Gastrocnemius medialis (tissue), 4 donors: ENCODE measurements at regions not wholly inside any gene's neighbourhood (a gene's known extent, or its start where the extent isn't known, plus 50 kb on each side); places are given as distances from the start of the nearest gene placed in this dataset.

ENCODE experiments used
- POLR2A ChIP-seq, 2 donors: fragments of 450-650 bp; IDR thresholded peaks; one replicate each; pipeline ENCODE4 v1.6.1; 2017; ENCODE audit warnings: antibody characterized with exemption in 2 of 2, mild to moderate bottlenecking in 2 of 2, moderate library complexity in 2 of 2
- TF ChIP-seq, protein P1 (sequence below), 5 experiments: fragments of 450-650 bp in 3 of 5; fragments of 200-600 bp in 2 of 5; sonication (generic) in 2 of 5; IDR thresholded peaks in 4 of 5; conservative IDR thresholded peaks in 1 of 5; 1 replicate in 4 of 5; 2 replicates in 1 of 5; pipeline ENCODE4 v1.5.1; 2016 to 2019; ENCODE audit warnings: antibody characterized with exemption in 5 of 5, mild to moderate bottlenecking in 3 of 5, moderate library complexity in 3 of 5

DNA sequence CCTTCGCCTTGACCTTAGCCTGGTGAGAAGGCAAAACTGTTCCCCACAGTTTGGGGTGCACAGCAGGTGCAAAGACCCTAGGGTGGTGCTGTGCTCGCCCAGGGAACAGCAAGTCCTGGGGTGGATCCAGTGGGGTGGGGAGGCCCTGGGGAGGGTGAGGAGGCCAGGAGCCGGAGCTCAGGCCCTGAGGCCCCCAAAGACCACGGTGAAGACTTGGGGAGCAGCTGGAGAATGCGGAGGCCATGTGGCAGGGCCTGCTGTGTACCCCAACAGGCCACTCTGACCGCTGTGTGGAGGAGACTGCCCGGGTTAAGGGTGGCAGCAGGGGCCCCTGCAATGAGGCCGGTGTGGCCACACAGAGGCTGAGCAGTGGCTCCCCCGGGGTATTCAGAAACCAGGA, 101.1 kb upstream of the RTL6 start:
- TF ChIP-seq, protein P1, sequence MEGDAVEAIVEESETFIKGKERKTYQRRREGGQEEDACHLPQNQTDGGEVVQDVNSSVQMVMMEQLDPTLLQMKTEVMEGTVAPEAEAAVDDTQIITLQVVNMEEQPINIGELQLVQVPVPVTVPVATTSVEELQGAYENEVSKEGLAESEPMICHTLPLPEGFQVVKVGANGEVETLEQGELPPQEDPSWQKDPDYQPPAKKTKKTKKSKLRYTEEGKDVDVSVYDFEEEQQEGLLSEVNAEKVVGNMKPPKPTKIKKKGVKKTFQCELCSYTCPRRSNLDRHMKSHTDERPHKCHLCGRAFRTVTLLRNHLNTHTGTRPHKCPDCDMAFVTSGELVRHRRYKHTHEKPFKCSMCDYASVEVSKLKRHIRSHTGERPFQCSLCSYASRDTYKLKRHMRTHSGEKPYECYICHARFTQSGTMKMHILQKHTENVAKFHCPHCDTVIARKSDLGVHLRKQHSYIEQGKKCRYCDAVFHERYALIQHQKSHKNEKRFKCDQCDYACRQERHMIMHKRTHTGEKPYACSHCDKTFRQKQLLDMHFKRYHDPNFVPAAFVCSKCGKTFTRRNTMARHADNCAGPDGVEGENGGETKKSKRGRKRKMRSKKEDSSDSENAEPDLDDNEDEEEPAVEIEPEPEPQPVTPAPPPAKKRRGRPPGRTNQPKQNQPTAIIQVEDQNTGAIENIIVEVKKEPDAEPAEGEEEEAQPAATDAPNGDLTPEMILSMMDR (IDR thresholded peaks at IDR 0.05 in 4 of 5, conservative IDR thresholded peaks at IDR 0.05 in 1 of 5) = no peak
- TF ChIP-seq POLR2A (IDR thresholded peaks at IDR 0.05) = no peak
